OCI-LY3 (cell line): ENCODE measurements at regions not wholly inside any gene's neighbourhood (a gene's known extent, or its start where the extent isn't known, plus 50 kb on each side); places are given as distances from the start of the nearest gene placed in this dataset.

Experiments used
- H2AFZ ChIP-seq: fragments of 200-600, 300-600 bp; shearing (Covaris generic); 2 replicates; pipeline ENCODE4 v1.6.0; 2014; ENCODE audit warnings: antibody characterized with exemption, low read depth, low read length
- H3K27ac ChIP-seq: fragments of 200-600, 300-600 bp; sonication (generic); 2 replicates; pipeline ENCODE4 v1.5.1; 2014; ENCODE audit warnings: mild to moderate bottlenecking, low read length, moderate library complexity, mixed read lengths
- H3K27me3 ChIP-seq: fragments of 200-600, 300-600 bp; sonication (generic); 2 replicates; pipeline ENCODE4 v1.6.1; 2014; ENCODE audit warnings: low read depth, low read length, mixed read lengths
- H3K36me3 ChIP-seq: fragments of 200-600, 300-600 bp; sonication (generic); replicated peaks from 2 replicates; pipeline ENCODE3; 2014; ENCODE audit warnings: low read depth, low read length, mixed read lengths
- H3K4me1 ChIP-seq: fragments of 300-600, 200-600 bp; sonication (generic); 2 replicates; pipeline ENCODE4 v1.6.1; 2014; ENCODE audit warnings: low read length, mixed read lengths
- H3K4me2 ChIP-seq: fragments of 200-600, 300-600 bp; sonication (generic); 2 replicates; pipeline ENCODE4 v1.6.1; 2014; ENCODE audit warnings: low read length, mixed read lengths
- H3K4me3 ChIP-seq: fragments of 300-600, 200-600 bp; sonication (generic); 2 replicates; pipeline ENCODE4 v1.5.1; 2014; ENCODE audit warnings: antibody characterized with exemption, mild to moderate bottlenecking, low read length, moderate library complexity
- H3K79me2 ChIP-seq: fragments of 300-600, 200-600 bp; shearing (Covaris generic); 2 replicates; pipeline ENCODE4 v1.6.1; 2014; ENCODE audit warnings: mild to moderate bottlenecking, low read length, mixed read lengths
- H3K9ac ChIP-seq: fragments of 300-600, 200-600 bp; shearing (Covaris generic); 2 replicates; pipeline ENCODE4 v1.6.0; 2014; ENCODE audit warnings: mild to moderate bottlenecking, low read length, moderate library complexity
- H3K9me3 ChIP-seq: fragments of 200-600, 300-600 bp; shearing (Covaris generic); 2 replicates; pipeline ENCODE4 v1.6.1; 2014; ENCODE audit warnings: low read length, mixed read lengths; ENCODE audit not compliant: insufficient read depth
- H4K20me1 ChIP-seq: fragments of 200-600, 300-600 bp; sonication (generic); 2 replicates; pipeline ENCODE4 v1.6.1; 2016; ENCODE audit warnings: low read length, mixed read lengths; ENCODE audit not compliant: insufficient read depth
- EZH2phosphoT487 ChIP-seq: fragments of 200-600 bp; shearing (Covaris generic); IDR thresholded peaks from 2 replicates; pipeline ENCODE4 v1.6.1; 2018; ENCODE audit warnings: antibody characterized with exemption, mixed run types, low read depth
- TF ChIP-seq, protein P1 (sequence below): fragments of 200-600, 300-600 bp; sonication (generic); IDR thresholded peaks from 2 replicates; pipeline ENCODE4 v1.5.1; 2014; ENCODE audit warnings: antibody characterized with exemption, low read length, low read depth

GRCh38 chr5:6143523-6143922, 234.8 kb downstream of the MED10 start:
- no peak overlapping the region for H3K27ac ChIP-seq
- no peak overlapping the region for H3K4me2 ChIP-seq
- no peak for TF ChIP-seq EZH2phosphoT487
- TF ChIP-seq, protein P1, sequence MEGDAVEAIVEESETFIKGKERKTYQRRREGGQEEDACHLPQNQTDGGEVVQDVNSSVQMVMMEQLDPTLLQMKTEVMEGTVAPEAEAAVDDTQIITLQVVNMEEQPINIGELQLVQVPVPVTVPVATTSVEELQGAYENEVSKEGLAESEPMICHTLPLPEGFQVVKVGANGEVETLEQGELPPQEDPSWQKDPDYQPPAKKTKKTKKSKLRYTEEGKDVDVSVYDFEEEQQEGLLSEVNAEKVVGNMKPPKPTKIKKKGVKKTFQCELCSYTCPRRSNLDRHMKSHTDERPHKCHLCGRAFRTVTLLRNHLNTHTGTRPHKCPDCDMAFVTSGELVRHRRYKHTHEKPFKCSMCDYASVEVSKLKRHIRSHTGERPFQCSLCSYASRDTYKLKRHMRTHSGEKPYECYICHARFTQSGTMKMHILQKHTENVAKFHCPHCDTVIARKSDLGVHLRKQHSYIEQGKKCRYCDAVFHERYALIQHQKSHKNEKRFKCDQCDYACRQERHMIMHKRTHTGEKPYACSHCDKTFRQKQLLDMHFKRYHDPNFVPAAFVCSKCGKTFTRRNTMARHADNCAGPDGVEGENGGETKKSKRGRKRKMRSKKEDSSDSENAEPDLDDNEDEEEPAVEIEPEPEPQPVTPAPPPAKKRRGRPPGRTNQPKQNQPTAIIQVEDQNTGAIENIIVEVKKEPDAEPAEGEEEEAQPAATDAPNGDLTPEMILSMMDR = no peak
- H3K79me2 ChIP-seq = no peaks in the 10 kb centered on the region
- H3K36me3 ChIP-seq = no peaks in the 10 kb centered on the region
- H4K20me1 ChIP-seq = no peaks in the 10 kb centered on the region
- no peak overlapping the region for H3K9ac ChIP-seq
- H3K4me1 ChIP-seq = no peaks in the 10 kb centered on the region
- no peaks in the 10 kb centered on the region for H3K9me3 ChIP-seq
- H3K27me3 ChIP-seq = no peaks in the 10 kb centered on the region
- H2AFZ ChIP-seq = no peak overlapping the region
- H3K4me3 ChIP-seq = no peak overlapping the region

GRCh38 chr5:6142353-6142752, 236.0 kb downstream of the MED10 start:
- no peak for TF ChIP-seq EZH2phosphoT487
- TF ChIP-seq, protein P1 = no peak

DNA sequence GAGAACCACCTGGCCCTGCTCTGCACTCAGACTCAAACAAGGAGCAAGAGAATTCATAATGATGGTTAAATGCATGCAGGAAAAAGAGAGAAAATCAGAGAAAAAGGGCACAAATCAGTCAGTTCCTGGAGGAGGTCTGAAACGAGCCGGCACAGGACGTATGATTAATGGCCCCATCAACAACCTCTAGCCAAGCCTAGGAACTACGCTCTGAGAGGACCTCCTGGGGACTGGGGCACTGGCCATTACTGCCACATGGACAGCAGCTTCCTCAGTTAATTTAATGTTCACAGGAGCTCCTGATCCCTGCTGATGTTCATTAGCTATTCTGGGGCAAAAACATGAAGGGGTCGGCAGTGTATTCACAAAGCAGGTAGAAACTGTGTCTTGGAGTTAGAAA, 238.1 kb downstream of the MED10 start:
- Histone ChIP-seq H3K9me3 (no peaks in the 10 kb centered on the region), H3K79me2 (no peaks in the 10 kb centered on the region), H3K27ac (no peak overlapping the region), H3K36me3 (no peaks in the 10 kb centered on the region), H3K9ac (no peak overlapping the region), H3K4me1 (0 out of 2 replicates have a peak, but pooled peaks cover 2% of the 10 kb centered on the region), H3K27me3 (no peaks in the 10 kb centered on the region), H4K20me1 (no peaks in the 10 kb centered on the region), H3K4me2 (no peak overlapping the region), H2AFZ (no peak overlapping the region), H3K4me3 (no peak overlapping the region)
- TF ChIP-seq EZH2phosphoT487 = no peak
- TF ChIP-seq, protein P1 = no peak

More at GRCh38 chr5:6142353-6142752, 236.0 kb downstream of the MED10 start:
- no peak overlapping the region for H3K4me2 ChIP-seq
- no peak overlapping the region for H3K9ac ChIP-seq
- no peak overlapping the region for H3K27ac ChIP-seq
- no peaks in the 10 kb centered on the region for H3K36me3 ChIP-seq
- no peak overlapping the region for H2AFZ ChIP-seq
- no peaks in the 10 kb centered on the region for H3K9me3 ChIP-seq
- H3K4me3 ChIP-seq = no peak overlapping the region
- no peaks in the 10 kb centered on the region for H4K20me1 ChIP-seq
- H3K27me3 ChIP-seq = no peaks in the 10 kb centered on the region
- H3K4me1 ChIP-seq = no peaks in the 10 kb centered on the region
- no peaks in the 10 kb centered on the region for H3K79me2 ChIP-seq

- H3K4me3 ChIP-seq = no peak overlapping the region
- no peaks in the 10 kb centered on the region for H4K20me1 ChIP-seq
- no peaks in the 10 kb centered on the region for H3K27me3 ChIP-seq
- no peaks in the 10 kb centered on the region for H3K9me3 ChIP-seq
- no peak overlapping the region for H3K9ac ChIP-seq
- no peaks in the 10 kb centered on the region for H3K36me3 ChIP-seq
- H3K27ac ChIP-seq = no peak overlapping the region
- H3K4me2 ChIP-seq = no peak overlapping the region
- no peak overlapping the region for H2AFZ ChIP-seq
- TF ChIP-seq, protein P1 = no peak
- TF ChIP-seq EZH2phosphoT487 = no peak
- 0 out of 2 replicates have a peak, but pooled peaks cover 2% of the 10 kb centered on the region for H3K4me1 ChIP-seq
- no peaks in the 10 kb centered on the region for H3K79me2 ChIP-seq
These were observed 242.4 kb downstream of the MED10 start for GRCh38 chr5:6135977-6136376.
